Ishikawa (cell line): ENCODE measurements at regions not wholly inside any gene's neighbourhood (a gene's known extent, or its start where the extent isn't known, plus 50 kb on each side); places are given as distances from the start of the nearest gene placed in this dataset.
A peak's percentile ranks its signal among the peaks of the same experiment; 100 is the strongest.

Source experiments
- CEBPB ChIP-seq: IDR thresholded peaks from 2 replicates; pipeline ENCODE4 v1.6.1; 2012
- CREB1 ChIP-seq: IDR thresholded peaks from 2 replicates; pipeline ENCODE4 v1.6.1; 2012; ENCODE audit warnings: low read depth
- EGR1 ChIP-seq: IDR thresholded peaks from 2 replicates; pipeline ENCODE4 v1.6.1; 2012
- EP300 ChIP-seq: IDR thresholded peaks from 2 replicates; pipeline ENCODE4 v1.6.1; 2012; ENCODE audit warnings: borderline replicate concordance
- FOXM1 ChIP-seq: IDR thresholded peaks from 2 replicates; pipeline ENCODE4 v1.6.1; 2012; ENCODE audit warnings: low read depth, borderline replicate concordance
- NFIC ChIP-seq: IDR thresholded peaks from 2 replicates; pipeline ENCODE4 v1.6.1; 2012
- RAD21 ChIP-seq: IDR thresholded peaks from 2 replicates; pipeline ENCODE4 v1.6.1; 2012; ENCODE audit warnings: low read depth
- REST ChIP-seq: IDR thresholded peaks from 2 replicates; pipeline ENCODE4 v1.6.1; 2012; ENCODE audit warnings: low read depth, mild to moderate bottlenecking
- TAF1 ChIP-seq: IDR thresholded peaks from 2 replicates; pipeline ENCODE4 v1.6.1; 2012; ENCODE audit warnings: low read depth, mild to moderate bottlenecking
- TCF12 ChIP-seq: IDR thresholded peaks from 2 replicates; pipeline ENCODE4 v1.6.1; 2012; ENCODE audit warnings: low read depth
- TEAD4 ChIP-seq: IDR thresholded peaks from 2 replicates; pipeline ENCODE4 v1.6.1; 2012
- YY1 ChIP-seq: IDR thresholded peaks from 2 replicates; pipeline ENCODE4 v1.6.1; 2012; ENCODE audit warnings: low read depth
- ZBTB7A ChIP-seq: IDR thresholded peaks from 2 replicates; pipeline ENCODE4 v1.6.1; 2012; ENCODE audit warnings: low read depth
- TF ChIP-seq, protein P1 (sequence below): IDR thresholded peaks from 2 replicates; pipeline ENCODE4 v1.6.1; 2012
- TF ChIP-seq, protein P2 (sequence below): IDR thresholded peaks from 2 replicates; pipeline ENCODE4 v1.6.1; 2012

- no peak for TF ChIP-seq TCF12
- no peak for TF ChIP-seq CEBPB
- TF ChIP-seq YY1: no peak
Observed at GRCh38 chr9:108672475-108673190, 183.2 kb downstream of the ACTL7B start.

DNA sequence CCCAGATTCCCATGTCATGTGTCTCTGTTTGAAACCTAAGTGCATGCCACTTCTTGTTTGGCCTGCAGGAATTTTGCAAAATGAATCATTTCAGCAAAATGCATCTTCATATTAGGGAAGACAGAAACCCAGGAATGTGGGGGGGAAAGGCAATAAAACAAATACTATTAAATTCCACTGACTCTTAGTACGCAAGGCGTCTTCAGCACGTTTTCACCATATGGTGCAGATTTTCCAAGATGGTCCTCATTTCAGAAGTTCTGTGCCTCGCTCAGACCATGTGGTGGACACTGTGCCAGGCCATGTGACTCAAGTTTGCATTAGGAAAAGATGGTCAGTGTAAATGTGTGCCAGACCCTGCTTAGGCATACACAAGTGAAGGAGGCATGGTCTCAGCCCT lies 184.0 kb downstream of the ACTL7B start:
- TF ChIP-seq CREB1 (no peak), ZBTB7A (no peak), REST (no peak), EP300 (no peak), RAD21 (no peak), YY1 (no peak), TEAD4 (no peak), FOXM1 (no peak), EGR1 (no peak), TAF1 (no peak), TCF12 (no peak), CEBPB (no peak), NFIC (no peak)
- TF ChIP-seq, protein P1, sequence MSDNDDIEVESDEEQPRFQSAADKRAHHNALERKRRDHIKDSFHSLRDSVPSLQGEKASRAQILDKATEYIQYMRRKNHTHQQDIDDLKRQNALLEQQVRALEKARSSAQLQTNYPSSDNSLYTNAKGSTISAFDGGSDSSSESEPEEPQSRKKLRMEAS: no peak
- TF ChIP-seq, protein P2, sequence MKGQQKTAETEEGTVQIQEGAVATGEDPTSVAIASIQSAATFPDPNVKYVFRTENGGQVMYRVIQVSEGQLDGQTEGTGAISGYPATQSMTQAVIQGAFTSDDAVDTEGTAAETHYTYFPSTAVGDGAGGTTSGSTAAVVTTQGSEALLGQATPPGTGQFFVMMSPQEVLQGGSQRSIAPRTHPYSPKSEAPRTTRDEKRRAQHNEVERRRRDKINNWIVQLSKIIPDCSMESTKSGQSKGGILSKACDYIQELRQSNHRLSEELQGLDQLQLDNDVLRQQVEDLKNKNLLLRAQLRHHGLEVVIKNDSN: no peak

GRCh38 chr9:108671176-108671575 lies 184.6 kb downstream of the ACTL7B start:
- peak; percentile 51; the same call in 1 of the 2 replicates for TF ChIP-seq RAD21
- TF ChIP-seq YY1: no peak

- no peak for TF ChIP-seq TEAD4
- TF ChIP-seq TCF12: no peak
Observed at GRCh38 chr9:108668938-108669335, 186.8 kb downstream of the ACTL7B start.

- no peak for TF ChIP-seq NFIC
- no peak for TF ChIP-seq CEBPB
- no peak for TF ChIP-seq ZBTB7A
- TF ChIP-seq, protein P1: no peak
- no peak for TF ChIP-seq TAF1
- TF ChIP-seq TCF12: no peak
Observed at GRCh38 chr9:108668191-108668937, 187.4 kb downstream of the ACTL7B start.

DNA sequence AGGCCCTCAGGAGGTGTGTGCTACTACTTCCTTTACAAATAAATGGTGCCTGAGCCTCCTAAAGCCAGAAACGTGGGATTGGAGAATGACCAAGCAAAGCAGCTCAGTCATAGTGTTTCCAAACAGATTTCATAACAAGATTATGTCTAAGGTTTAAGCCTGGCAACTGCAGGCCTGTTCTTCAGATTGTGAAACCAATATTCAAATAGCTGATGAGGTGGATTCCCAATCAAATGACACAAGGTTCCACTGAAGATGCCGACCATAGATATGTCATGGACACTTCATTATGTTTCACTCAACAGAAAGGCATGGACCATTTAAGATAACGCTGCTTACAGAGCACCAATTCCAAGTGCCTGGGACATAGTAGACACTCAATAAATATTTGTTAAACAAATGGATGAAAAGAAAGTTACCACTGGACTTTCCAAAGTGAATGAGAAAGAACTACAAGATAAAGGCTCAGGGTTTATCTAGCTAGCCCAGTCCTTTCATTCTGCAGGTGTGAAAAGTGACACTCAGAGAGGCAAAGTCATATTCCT lies 189.5 kb downstream of the ACTL7B start:
- TF ChIP-seq TCF12: no peak
- TF ChIP-seq FOXM1: no peak
- no peak for TF ChIP-seq TEAD4
- TF ChIP-seq RAD21: no peak
- TF ChIP-seq CREB1: no peak
- TF ChIP-seq NFIC: no peak
- TF ChIP-seq, protein P1: no peak
- TF ChIP-seq REST: no peak
- TF ChIP-seq YY1: no peak
- TF ChIP-seq CEBPB: no peak
- TF ChIP-seq EP300: no peak
- TF ChIP-seq ZBTB7A: no peak
- no peak for TF ChIP-seq TAF1
- TF ChIP-seq, protein P2: no peak
- TF ChIP-seq EGR1: no peak
